ENCODE measurements at regions not wholly inside any gene's neighbourhood (a gene's known extent, or its start where the extent isn't known, plus 50 kb on each side); places are given as distances from the start of the nearest gene placed in this dataset.

GRCh38 chr1:232682248-232682647 lies 52.3 kb upstream of the SIPA1L2 start:
- Histone ChIP-seq H3K4me1 (ENCODE audit: control insufficient read depth in 2 of 2, insufficient read depth in 1 of 2, low read depth in 1 of 2, low read length in 2 of 2) (no peaks in the 10 kb centered on the region), H3K4me3 (ENCODE audit: low read length in 2 of 2) (no peak overlapping the region), H3K27ac (replicated peaks; ENCODE audit: low read length) (no peak overlapping the region), H3K79me1 (ENCODE audit: low read depth, low read length) (no peaks in the 10 kb centered on the region), H3K4ac (ENCODE audit: low read length) (no peak overlapping the region), H3K23ac (ENCODE audit: low read depth, low read length, poor library complexity) (no peak overlapping the region), H3K14ac (ENCODE audit: low read length) (no peak overlapping the region), H4K8ac (ENCODE audit: low read depth, low read length) (no peak overlapping the region), H2AK5ac (ENCODE audit: low read depth, low read length) (no peak overlapping the region), H2BK15ac (ENCODE audit: low read length) (no peak overlapping the region), H3K27me3 (ENCODE audit: control insufficient read depth in 3 of 3, insufficient read depth in 3 of 3, low read depth in 1 of 3, low read length in 3 of 3) (no peaks in the 10 kb centered on the region), H2AFZ (ENCODE audit: low read length) (no peak overlapping the region), H3K9me3 (replicated peaks in 1 of 2; ENCODE audit: control insufficient read depth in 2 of 2, insufficient read depth in 1 of 2, low read depth in 1 of 2, low read length in 2 of 2) (no peaks in the 10 kb centered on the region), H2BK5ac (ENCODE audit: low read length) (no peak overlapping the region), H2BK12ac (ENCODE audit: low read length) (no peak overlapping the region), H2BK120ac (ENCODE audit: low read depth, low read length) (no peak overlapping the region), H3K36me3 (replicated peaks in 1 of 2; ENCODE audit: control insufficient read depth in 2 of 2, insufficient read depth in 2 of 2, low read length in 2 of 2) (no peaks in the 10 kb centered on the region), H4K91ac (ENCODE audit: low read depth, low read length, poor library complexity) (no peak overlapping the region), H3K18ac (ENCODE audit: low read length) (no peak overlapping the region), H3K4me2 (ENCODE audit: insufficient read depth, low read length, poor library complexity, severe bottlenecking) (no peak overlapping the region), H3K9ac (ENCODE audit: low read depth, low read length, poor library complexity) (no peak overlapping the region)
- DNase-seq (ENCODE audit: low spot score) = no peak
- WGBS, 2 donors (ENCODE audit: extremely low coverage in 2 of 2, insufficient read length in 2 of 2, insufficient replicate concordance in 1 of 2) = no CpG with 5 or more reads among the region's 4 CpGs

- H3K27me3 ChIP-seq (ENCODE audit: control insufficient read depth in 3 of 3, insufficient read depth in 3 of 3, low read depth in 1 of 3, low read length in 3 of 3) = no peaks in the 10 kb centered on the region
- H3K23ac ChIP-seq (ENCODE audit: low read depth, low read length, poor library complexity) = no peak overlapping the region
- no peak overlapping the region for H3K9ac ChIP-seq (ENCODE audit: low read depth, low read length, poor library complexity)
- no peak overlapping the region for H3K4me3 ChIP-seq (ENCODE audit: low read length in 2 of 2)
- no peaks in the 10 kb centered on the region for H3K9me3 ChIP-seq (replicated peaks in 1 of 2; ENCODE audit: control insufficient read depth in 2 of 2, insufficient read depth in 1 of 2, low read depth in 1 of 2, low read length in 2 of 2)
- no peak overlapping the region for H2AFZ ChIP-seq (ENCODE audit: low read length)
- H3K18ac ChIP-seq (ENCODE audit: low read length) = no peak overlapping the region
- H2BK5ac ChIP-seq (ENCODE audit: low read length) = no peak overlapping the region
- H3K4ac ChIP-seq (ENCODE audit: low read length) = no peak overlapping the region
- H3K4me1 ChIP-seq (ENCODE audit: control insufficient read depth in 2 of 2, insufficient read depth in 1 of 2, low read depth in 1 of 2, low read length in 2 of 2) = no peaks in the 10 kb centered on the region
- no peaks in the 10 kb centered on the region for H3K36me3 ChIP-seq (replicated peaks in 1 of 2; ENCODE audit: control insufficient read depth in 2 of 2, insufficient read depth in 2 of 2, low read length in 2 of 2)
- no peak overlapping the region for H3K4me2 ChIP-seq (ENCODE audit: insufficient read depth, low read length, poor library complexity, severe bottlenecking)
- H3K27ac ChIP-seq (replicated peaks; ENCODE audit: low read length) = no peak overlapping the region
- no peak overlapping the region for H2AK5ac ChIP-seq (ENCODE audit: low read depth, low read length)
- no peak overlapping the region for H3K14ac ChIP-seq (ENCODE audit: low read length)
- H3K79me1 ChIP-seq (ENCODE audit: low read depth, low read length) = no peaks in the 10 kb centered on the region
- no peak overlapping the region for H2BK120ac ChIP-seq (ENCODE audit: low read depth, low read length)
- H2BK15ac ChIP-seq (ENCODE audit: low read length) = no peak overlapping the region
- H2BK12ac ChIP-seq (ENCODE audit: low read length) = no peak overlapping the region
- no CpG with 5 or more reads among the region's 3 CpGs for WGBS, 2 donors (ENCODE audit: extremely low coverage in 2 of 2, insufficient read length in 2 of 2, insufficient replicate concordance in 1 of 2)
- DNase-seq (ENCODE audit: low spot score) = no peak
- H4K91ac ChIP-seq (ENCODE audit: low read depth, low read length, poor library complexity) = no peak overlapping the region
- no peak overlapping the region for H4K8ac ChIP-seq (ENCODE audit: low read depth, low read length)
Observed at GRCh38 chr1:232684371-232685105, 54.6 kb upstream of the SIPA1L2 start.

- Histone ChIP-seq H2AFZ (ENCODE audit: low read length) (no peak overlapping the region), H3K27me3 (ENCODE audit: control insufficient read depth in 3 of 3, insufficient read depth in 3 of 3, low read depth in 1 of 3, low read length in 3 of 3) (no peaks in the 10 kb centered on the region), H3K14ac (ENCODE audit: low read length) (no peak overlapping the region), H3K27ac (replicated peaks; ENCODE audit: low read length) (no peak overlapping the region), H2BK120ac (ENCODE audit: low read depth, low read length) (no peak overlapping the region), H3K36me3 (replicated peaks in 1 of 2; ENCODE audit: control insufficient read depth in 2 of 2, insufficient read depth in 2 of 2, low read length in 2 of 2) (no peaks in the 10 kb centered on the region), H2AK5ac (ENCODE audit: low read depth, low read length) (no peak overlapping the region), H3K18ac (ENCODE audit: low read length) (no peak overlapping the region), H3K4me1 (ENCODE audit: control insufficient read depth in 2 of 2, insufficient read depth in 1 of 2, low read depth in 1 of 2, low read length in 2 of 2) (no peaks in the 10 kb centered on the region), H3K79me1 (ENCODE audit: low read depth, low read length) (no peaks in the 10 kb centered on the region), H2BK12ac (ENCODE audit: low read length) (no peak overlapping the region), H3K9ac (ENCODE audit: low read depth, low read length, poor library complexity) (no peak overlapping the region), H4K91ac (ENCODE audit: low read depth, low read length, poor library complexity) (no peak overlapping the region), H3K4me2 (ENCODE audit: insufficient read depth, low read length, poor library complexity, severe bottlenecking) (no peak overlapping the region), H3K4me3 (ENCODE audit: low read length in 2 of 2) (no peak overlapping the region), H3K23ac (ENCODE audit: low read depth, low read length, poor library complexity) (no peak overlapping the region), H3K4ac (ENCODE audit: low read length) (no peak overlapping the region), H2BK5ac (ENCODE audit: low read length) (no peak overlapping the region), H4K8ac (ENCODE audit: low read depth, low read length) (no peak overlapping the region), H2BK15ac (ENCODE audit: low read length) (no peak overlapping the region), H3K9me3 (replicated peaks in 1 of 2; ENCODE audit: control insufficient read depth in 2 of 2, insufficient read depth in 1 of 2, low read depth in 1 of 2, low read length in 2 of 2) (no peaks in the 10 kb centered on the region)
- no peak for DNase-seq (ENCODE audit: low spot score)
- WGBS, 2 donors (ENCODE audit: extremely low coverage in 2 of 2, insufficient read length in 2 of 2, insufficient replicate concordance in 1 of 2) = no CpG with 5 or more reads among the region's 4 CpGs
Observed at GRCh38 chr1:232686346-232686745, 56.4 kb upstream of the SIPA1L2 start.

- no peaks in the 10 kb centered on the region for H3K79me1 ChIP-seq (ENCODE audit: low read depth, low read length)
- H4K8ac ChIP-seq (ENCODE audit: low read depth, low read length) = no peak overlapping the region
- no peak overlapping the region for H3K4me3 ChIP-seq (ENCODE audit: low read length in 2 of 2)
- no peak overlapping the region for H2AK5ac ChIP-seq (ENCODE audit: low read depth, low read length)
- no peaks in the 10 kb centered on the region for H3K9me3 ChIP-seq (replicated peaks in 1 of 2; ENCODE audit: control insufficient read depth in 2 of 2, insufficient read depth in 1 of 2, low read depth in 1 of 2, low read length in 2 of 2)
- H3K4ac ChIP-seq (ENCODE audit: low read length) = no peak overlapping the region
- no peaks in the 10 kb centered on the region for H3K27me3 ChIP-seq (ENCODE audit: control insufficient read depth in 3 of 3, insufficient read depth in 3 of 3, low read depth in 1 of 3, low read length in 3 of 3)
- H3K36me3 ChIP-seq (replicated peaks in 1 of 2; ENCODE audit: control insufficient read depth in 2 of 2, insufficient read depth in 2 of 2, low read length in 2 of 2) = no peaks in the 10 kb centered on the region
- H3K4me2 ChIP-seq (ENCODE audit: insufficient read depth, low read length, poor library complexity, severe bottlenecking) = no peak overlapping the region
- no peaks in the 10 kb centered on the region for H3K4me1 ChIP-seq (ENCODE audit: control insufficient read depth in 2 of 2, insufficient read depth in 1 of 2, low read depth in 1 of 2, low read length in 2 of 2)
- H2BK12ac ChIP-seq (ENCODE audit: low read length) = no peak overlapping the region
- H2BK120ac ChIP-seq (ENCODE audit: low read depth, low read length) = no peak overlapping the region
- no peak overlapping the region for H3K14ac ChIP-seq (ENCODE audit: low read length)
- no peak for DNase-seq (ENCODE audit: low spot score)
- no peak overlapping the region for H4K91ac ChIP-seq (ENCODE audit: low read depth, low read length, poor library complexity)
- H2BK15ac ChIP-seq (ENCODE audit: low read length) = no peak overlapping the region
- no peak overlapping the region for H3K9ac ChIP-seq (ENCODE audit: low read depth, low read length, poor library complexity)
- H3K18ac ChIP-seq (ENCODE audit: low read length) = no peak overlapping the region
- no peak overlapping the region for H3K23ac ChIP-seq (ENCODE audit: low read depth, low read length, poor library complexity)
- H3K27ac ChIP-seq (replicated peaks; ENCODE audit: low read length) = no peak overlapping the region
- no CpG with 5 or more reads among the region's 6 CpGs for WGBS, 2 donors (ENCODE audit: extremely low coverage in 2 of 2, insufficient read length in 2 of 2, insufficient replicate concordance in 1 of 2)
- H2BK5ac ChIP-seq (ENCODE audit: low read length) = no peak overlapping the region
- H2AFZ ChIP-seq (ENCODE audit: low read length) = no peak overlapping the region
Observed at GRCh38 chr1:232687304-232687703, 57.4 kb upstream of the SIPA1L2 start.

Data from neuronal stem cell (in vitro differentiated cells).